ENCODE measurements at regions not wholly inside any gene's neighbourhood (a gene's known extent, or its start where the extent isn't known, plus 50 kb on each side); places are given as distances from the start of the nearest gene placed in this dataset.

- no peak for DNase-seq
- no peaks in the 10 kb centered on the region for H3K27me3 ChIP-seq
- H3K36me3 ChIP-seq (ENCODE audit: low read depth, missing control alignments) = no peaks in the 10 kb centered on the region
- 89 to 98% methylated on average over 2 of the region's 2 CpGs for WGBS, 2 donors
- TF ChIP-seq POLR2A (IDR thresholded peaks at IDR 0.05) (no peak), CTCF (IDR thresholded peaks at IDR 0.05) (no peak)
- H3K27ac ChIP-seq = no peak overlapping the region
- H3K4me1 ChIP-seq = no peaks in the 10 kb centered on the region
- intact Hi-C loops (cut with DNase I; ENCODE audit: low total_unique reads) = no loop called here
- H3K4me3 ChIP-seq = no peak overlapping the region
- no peaks in the 10 kb centered on the region for H3K9me3 ChIP-seq
Observed at GRCh38 chr1:70762386-70762785, 285.2 kb downstream of the PTGER3 start.

- 58% methylated on average over 2 of the region's 2 CpGs for WGBS, 2 donors
- intact Hi-C loops (cut with DNase I; ENCODE audit: low total_unique reads) = no loop called here
- H3K9me3 ChIP-seq = no peaks in the 10 kb centered on the region
- no peaks in the 10 kb centered on the region for H3K36me3 ChIP-seq (ENCODE audit: low read depth, missing control alignments)
- DNase-seq = no peak
- no peak overlapping the region for H3K4me3 ChIP-seq
- no peaks in the 10 kb centered on the region for H3K27me3 ChIP-seq
- TF ChIP-seq CTCF (IDR thresholded peaks at IDR 0.05) = no peak
- no peak for TF ChIP-seq POLR2A (IDR thresholded peaks at IDR 0.05)
- no peaks in the 10 kb centered on the region for H3K4me1 ChIP-seq
- no peak overlapping the region for H3K27ac ChIP-seq
Observed at GRCh38 chr1:70764747-70765146, 282.9 kb downstream of the PTGER3 start.

- Histone ChIP-seq H3K27me3 (no peaks in the 10 kb centered on the region), H3K4me1 (no peaks in the 10 kb centered on the region), H3K36me3 (ENCODE audit: low read depth, missing control alignments) (no peaks in the 10 kb centered on the region), H3K27ac (no peak overlapping the region), H3K4me3 (no peak overlapping the region), H3K9me3 (no peaks in the 10 kb centered on the region)
- TF ChIP-seq POLR2A (IDR thresholded peaks at IDR 0.05) (no peak), CTCF (IDR thresholded peaks at IDR 0.05) (no peak)
- intact Hi-C loops (cut with DNase I; ENCODE audit: low total_unique reads) = no loop called here
- DNase-seq = no peak
Observed at GRCh38 chr1:70767377-70767776, 280.2 kb downstream of the PTGER3 start.

- H3K36me3 ChIP-seq (ENCODE audit: low read depth, missing control alignments) = no peaks in the 10 kb centered on the region
- TF ChIP-seq CTCF (IDR thresholded peaks at IDR 0.05) (no peak), POLR2A (IDR thresholded peaks at IDR 0.05) (no peak)
- no peak for DNase-seq
Observed at GRCh38 chr1:70768216-70768615, 279.4 kb downstream of the PTGER3 start.

GRCh38 chr1:70778056-70778762 is 269.4 kb downstream of the PTGER3 start:
- 77 to 82% methylated on average over 2 of the region's 2 CpGs for WGBS, 2 donors
- intact Hi-C loops (cut with DNase I; ENCODE audit: low total_unique reads) = no loop called here

More at GRCh38 chr1:70768216-70768615, 279.4 kb downstream of the PTGER3 start:
- Histone ChIP-seq H3K4me1 (no peaks in the 10 kb centered on the region), H3K27me3 (no peaks in the 10 kb centered on the region), H3K4me3 (no peak overlapping the region), H3K9me3 (no peaks in the 10 kb centered on the region), H3K27ac (no peak overlapping the region)
- 75 to 79% methylated on average over 1 of the region's 1 CpG for WGBS, 2 donors
- intact Hi-C loops (cut with DNase I; ENCODE audit: low total_unique reads) = no loop called here

More at GRCh38 chr1:70778056-70778762, 269.4 kb downstream of the PTGER3 start:
- H3K4me3 ChIP-seq = no peak overlapping the region
- no peaks in the 10 kb centered on the region for H3K4me1 ChIP-seq
- H3K9me3 ChIP-seq = no peaks in the 10 kb centered on the region
- H3K27ac ChIP-seq = no peak overlapping the region
- no peak for DNase-seq
- TF ChIP-seq CTCF (IDR thresholded peaks at IDR 0.05) = no peak
- TF ChIP-seq POLR2A (IDR thresholded peaks at IDR 0.05) = no peak
- H3K27me3 ChIP-seq = no peaks in the 10 kb centered on the region
- no peaks in the 10 kb centered on the region for H3K36me3 ChIP-seq (ENCODE audit: low read depth, missing control alignments)
